Neural cell (in vitro differentiated cells): ENCODE measurements at regions not wholly inside any gene's neighbourhood (a gene's known extent, or its start where the extent isn't known, plus 50 kb on each side); places are given as distances from the start of the nearest gene placed in this dataset.
A peak's percentile ranks its signal among the peaks of the same experiment; 100 is the strongest.

ENCODE experiments used
- H2AFZ ChIP-seq: fragments of 200-600, 300-800 bp; sonication (generic), shearing (Covaris generic); 2 replicates; pipeline ENCODE4 v1.6.0; 2014; ENCODE audit warnings: low read depth, mild to moderate bottlenecking, antibody characterized with exemption, low read length, moderate library complexity
- H3F3A ChIP-seq: fragments of 200-600 bp; shearing (Covaris generic); 2 replicates; pipeline ENCODE4 v1.6.1; 2016; ENCODE audit warnings: mild to moderate bottlenecking, moderate library complexity, mixed read lengths, antibody characterized with exemption, low read length; ENCODE audit not compliant: insufficient read depth, poor library complexity, severe bottlenecking
- H3K27ac ChIP-seq: fragments of 200-600, 300-800 bp; sonication (generic), shearing (Covaris generic); 2 replicates; pipeline ENCODE4 v1.5.1; 2014; ENCODE audit warnings: mild to moderate bottlenecking, low read length, moderate library complexity
- H3K27me3 ChIP-seq: fragments of 300-800, 200-600 bp; sonication (generic), shearing (Covaris generic); 2 replicates; pipeline ENCODE4 v1.6.0; 2014; ENCODE audit warnings: mild to moderate bottlenecking, low read depth, low read length, moderate library complexity; ENCODE audit not compliant: insufficient read depth
- H3K36me3 ChIP-seq: fragments of 300-800, 200-600 bp; sonication (generic), shearing (Covaris generic); 2 replicates; pipeline ENCODE4 v1.5.1; 2014; ENCODE audit warnings: mild to moderate bottlenecking, antibody characterized with exemption, low read length, moderate library complexity; ENCODE audit not compliant: insufficient read depth
- H3K4me2 ChIP-seq: fragments of 300-800, 200-600 bp; sonication (generic), shearing (Covaris generic); 2 replicates; pipeline ENCODE4 v1.6.0; 2014; ENCODE audit warnings: mild to moderate bottlenecking, low read length
- H3K4me3 ChIP-seq: fragments of 300-800, 200-600 bp; sonication (generic), shearing (Covaris generic); 2 replicates; pipeline ENCODE4 v1.5.1; 2014; ENCODE audit warnings: mild to moderate bottlenecking, low read length, moderate library complexity
- H3K79me2 ChIP-seq: fragments of 200-600 bp; shearing (Covaris generic); replicated peaks from 2 replicates; pipeline ENCODE4 v1.6.0; 2014; ENCODE audit warnings: mild to moderate bottlenecking, low read length, moderate library complexity; ENCODE audit not compliant: insufficient read depth
- H3K9ac ChIP-seq: fragments of 300-800, 200-600 bp; sonication (generic), shearing (Covaris generic); 2 replicates; pipeline ENCODE4 v1.6.1; 2016; ENCODE audit warnings: mild to moderate bottlenecking, low read length, mixed read lengths
- H3K9me2 ChIP-seq: fragments of 200-600 bp; shearing (Covaris generic); 2 replicates; pipeline ENCODE4 v1.6.1; 2016; ENCODE audit warnings: mild to moderate bottlenecking, low read length, mixed read lengths; ENCODE audit not compliant: insufficient read depth
- H3K9me3 ChIP-seq: fragments of 200-600, 300-800 bp; sonication (generic), shearing (Covaris generic); 2 replicates; pipeline ENCODE4 v1.6.1; 2016; ENCODE audit warnings: mild to moderate bottlenecking, mixed run types, low read length, moderate library complexity, mixed read lengths
- H4K20me1 ChIP-seq: fragments of 200-600 bp; shearing (Covaris generic); 2 replicates; pipeline ENCODE4 v1.6.1; 2016; ENCODE audit warnings: mild to moderate bottlenecking, mixed run types; ENCODE audit not compliant: insufficient read depth
- EP300 ChIP-seq: fragments of 450-650 bp; conservative IDR thresholded peaks from 2 replicates; pipeline ENCODE4 v1.6.1; 2014; ENCODE audit warnings: antibody characterized with exemption, mild to moderate bottlenecking, moderate library complexity; ENCODE audit not compliant: poor library complexity, severe bottlenecking
- MXI1 ChIP-seq: fragments of 450-650 bp; conservative IDR thresholded peaks from 2 replicates; pipeline ENCODE4 v1.6.1; 2014; ENCODE audit warnings: antibody characterized with exemption, mild to moderate bottlenecking; ENCODE audit not compliant: poor library complexity, severe bottlenecking
- POLR2AphosphoS5 ChIP-seq: IDR thresholded peaks from 2 replicates; pipeline ENCODE4 v1.6.1; 2012
- SMC3 ChIP-seq: fragments of 450-650 bp; conservative IDR thresholded peaks from 2 replicates; pipeline ENCODE4 v1.6.1; 2014; ENCODE audit warnings: antibody characterized with exemption, mild to moderate bottlenecking, moderate library complexity; ENCODE audit not compliant: poor library complexity
- TF ChIP-seq, protein P1 (sequence below): fragments of 450-650 bp; IDR thresholded peaks from 2 replicates; pipeline ENCODE4 v1.5.1; 2014; ENCODE audit warnings: antibody characterized with exemption, mild to moderate bottlenecking, moderate library complexity; ENCODE audit not compliant: poor library complexity, severe bottlenecking
- TF ChIP-seq, protein P2 (sequence below): IDR thresholded peaks from 2 replicates; pipeline ENCODE4 v1.6.1; 2012; ENCODE audit warnings: borderline replicate concordance

DNA sequence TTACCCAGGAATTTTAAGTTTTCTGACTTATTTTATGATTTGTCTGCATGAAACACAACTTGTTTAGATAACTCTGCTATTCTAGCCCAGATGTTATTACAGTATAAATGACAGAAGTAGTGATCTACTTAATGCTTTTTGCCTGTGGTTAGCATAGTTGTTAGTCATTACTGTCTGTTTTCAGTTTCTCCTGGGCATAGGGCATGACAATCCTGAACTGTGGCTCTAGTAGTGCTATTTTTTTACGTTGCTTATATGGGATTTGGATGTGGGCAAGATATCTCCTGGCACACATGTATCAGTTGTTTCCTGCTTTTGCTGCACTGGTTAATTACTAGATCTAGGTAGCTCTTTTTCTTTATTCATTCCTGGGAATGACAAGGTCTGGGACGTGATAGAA is 1005.8 kb downstream of the PCDH18 start:
- Histone ChIP-seq H3K27ac (peak overlapping the region; percentile 14), H4K20me1 (no peaks in the 10 kb centered on the region), H2AFZ (no peak overlapping the region), H3K4me2 (no peak overlapping the region), H3K79me2 (no peaks in the 10 kb centered on the region), H3K4me3 (no peak overlapping the region), H3K9me3 (no peaks in the 10 kb centered on the region), H3K9me2 (no peaks in the 10 kb centered on the region), H3K27me3 (no peaks in the 10 kb centered on the region), H3K36me3 (no peaks in the 10 kb centered on the region), H3F3A (no peaks in the 10 kb centered on the region), H3K9ac (no peak overlapping the region)
- TF ChIP-seq EP300 (peak; percentile 39), POLR2AphosphoS5 (peak; percentile 10), SMC3 (no peak)
- TF ChIP-seq, protein P1, sequence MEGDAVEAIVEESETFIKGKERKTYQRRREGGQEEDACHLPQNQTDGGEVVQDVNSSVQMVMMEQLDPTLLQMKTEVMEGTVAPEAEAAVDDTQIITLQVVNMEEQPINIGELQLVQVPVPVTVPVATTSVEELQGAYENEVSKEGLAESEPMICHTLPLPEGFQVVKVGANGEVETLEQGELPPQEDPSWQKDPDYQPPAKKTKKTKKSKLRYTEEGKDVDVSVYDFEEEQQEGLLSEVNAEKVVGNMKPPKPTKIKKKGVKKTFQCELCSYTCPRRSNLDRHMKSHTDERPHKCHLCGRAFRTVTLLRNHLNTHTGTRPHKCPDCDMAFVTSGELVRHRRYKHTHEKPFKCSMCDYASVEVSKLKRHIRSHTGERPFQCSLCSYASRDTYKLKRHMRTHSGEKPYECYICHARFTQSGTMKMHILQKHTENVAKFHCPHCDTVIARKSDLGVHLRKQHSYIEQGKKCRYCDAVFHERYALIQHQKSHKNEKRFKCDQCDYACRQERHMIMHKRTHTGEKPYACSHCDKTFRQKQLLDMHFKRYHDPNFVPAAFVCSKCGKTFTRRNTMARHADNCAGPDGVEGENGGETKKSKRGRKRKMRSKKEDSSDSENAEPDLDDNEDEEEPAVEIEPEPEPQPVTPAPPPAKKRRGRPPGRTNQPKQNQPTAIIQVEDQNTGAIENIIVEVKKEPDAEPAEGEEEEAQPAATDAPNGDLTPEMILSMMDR: no peak
- TF ChIP-seq, protein P2, sequence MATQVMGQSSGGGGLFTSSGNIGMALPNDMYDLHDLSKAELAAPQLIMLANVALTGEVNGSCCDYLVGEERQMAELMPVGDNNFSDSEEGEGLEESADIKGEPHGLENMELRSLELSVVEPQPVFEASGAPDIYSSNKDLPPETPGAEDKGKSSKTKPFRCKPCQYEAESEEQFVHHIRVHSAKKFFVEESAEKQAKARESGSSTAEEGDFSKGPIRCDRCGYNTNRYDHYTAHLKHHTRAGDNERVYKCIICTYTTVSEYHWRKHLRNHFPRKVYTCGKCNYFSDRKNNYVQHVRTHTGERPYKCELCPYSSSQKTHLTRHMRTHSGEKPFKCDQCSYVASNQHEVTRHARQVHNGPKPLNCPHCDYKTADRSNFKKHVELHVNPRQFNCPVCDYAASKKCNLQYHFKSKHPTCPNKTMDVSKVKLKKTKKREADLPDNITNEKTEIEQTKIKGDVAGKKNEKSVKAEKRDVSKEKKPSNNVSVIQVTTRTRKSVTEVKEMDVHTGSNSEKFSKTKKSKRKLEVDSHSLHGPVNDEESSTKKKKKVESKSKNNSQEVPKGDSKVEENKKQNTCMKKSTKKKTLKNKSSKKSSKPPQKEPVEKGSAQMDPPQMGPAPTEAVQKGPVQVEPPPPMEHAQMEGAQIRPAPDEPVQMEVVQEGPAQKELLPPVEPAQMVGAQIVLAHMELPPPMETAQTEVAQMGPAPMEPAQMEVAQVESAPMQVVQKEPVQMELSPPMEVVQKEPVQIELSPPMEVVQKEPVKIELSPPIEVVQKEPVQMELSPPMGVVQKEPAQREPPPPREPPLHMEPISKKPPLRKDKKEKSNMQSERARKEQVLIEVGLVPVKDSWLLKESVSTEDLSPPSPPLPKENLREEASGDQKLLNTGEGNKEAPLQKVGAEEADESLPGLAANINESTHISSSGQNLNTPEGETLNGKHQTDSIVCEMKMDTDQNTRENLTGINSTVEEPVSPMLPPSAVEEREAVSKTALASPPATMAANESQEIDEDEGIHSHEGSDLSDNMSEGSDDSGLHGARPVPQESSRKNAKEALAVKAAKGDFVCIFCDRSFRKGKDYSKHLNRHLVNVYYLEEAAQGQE: peak; percentile 11

DNA sequence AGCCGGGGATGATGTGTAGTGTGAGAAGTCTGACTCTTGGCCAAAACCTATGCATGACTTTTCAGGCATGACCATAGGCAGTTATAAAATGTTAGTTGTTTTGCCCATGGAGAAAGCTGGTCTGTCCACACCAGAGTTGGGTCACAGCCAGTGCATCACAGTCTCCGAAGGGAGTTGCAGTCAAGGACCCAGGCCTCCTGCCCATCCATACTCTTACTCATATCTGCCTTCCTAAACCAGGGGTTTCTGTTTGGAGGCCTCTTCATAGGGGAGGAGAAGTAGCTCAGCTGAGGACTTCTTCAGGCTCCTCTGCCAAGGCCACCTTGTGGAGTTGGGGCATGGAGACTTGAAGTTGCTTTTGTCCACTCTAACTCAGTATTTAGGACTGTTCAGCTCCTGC is 1008.3 kb downstream of the PCDH18 start:
- H3K27me3 ChIP-seq: no peaks in the 10 kb centered on the region
- no peaks in the 10 kb centered on the region for H3K9me3 ChIP-seq
- H3K9ac ChIP-seq: no peak overlapping the region
- no peak overlapping the region for H3K27ac ChIP-seq
- H4K20me1 ChIP-seq: no peaks in the 10 kb centered on the region
- H2AFZ ChIP-seq: no peak overlapping the region
- H3K4me3 ChIP-seq: no peak overlapping the region
- TF ChIP-seq POLR2AphosphoS5: no peak
- no peak for TF ChIP-seq SMC3
- TF ChIP-seq, protein P1: no peak
- TF ChIP-seq MXI1: no peak
- H3F3A ChIP-seq: no peaks in the 10 kb centered on the region
- no peaks in the 10 kb centered on the region for H3K79me2 ChIP-seq
- no peaks in the 10 kb centered on the region for H3K36me3 ChIP-seq
- no peaks in the 10 kb centered on the region for H3K9me2 ChIP-seq
- H3K4me2 ChIP-seq: no peak overlapping the region

DNA sequence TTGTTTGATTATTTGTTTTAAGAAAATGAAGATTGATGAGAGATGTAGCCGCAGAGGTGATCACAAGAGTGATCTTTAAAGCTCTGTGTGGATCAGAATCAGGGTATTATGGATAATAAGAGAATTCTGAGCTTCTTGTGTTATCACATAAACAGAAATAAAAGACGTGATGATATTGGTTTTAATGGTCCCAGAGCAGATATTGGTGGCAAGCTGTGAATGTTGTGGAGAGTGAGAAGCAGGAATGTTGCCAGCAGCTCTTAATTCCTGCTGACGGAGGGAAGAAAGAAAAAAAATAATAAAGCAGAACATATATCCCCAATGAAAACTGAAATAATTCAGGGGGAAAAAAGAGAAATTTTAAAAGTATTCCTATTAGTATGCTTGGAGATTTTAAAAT is 1015.9 kb downstream of the PCDH18 start:
- no peaks in the 10 kb centered on the region for H3K9me2 ChIP-seq
- H3K9ac ChIP-seq: no peak overlapping the region
- TF ChIP-seq MXI1: no peak
- H3K36me3 ChIP-seq: no peaks in the 10 kb centered on the region
- H3K9me3 ChIP-seq: no peaks in the 10 kb centered on the region
- H3K79me2 ChIP-seq: no peaks in the 10 kb centered on the region
- no peaks in the 10 kb centered on the region for H4K20me1 ChIP-seq
- no peaks in the 10 kb centered on the region for H3F3A ChIP-seq
- no peak overlapping the region for H2AFZ ChIP-seq
- no peak overlapping the region for H3K4me3 ChIP-seq
- no peaks in the 10 kb centered on the region for H3K27me3 ChIP-seq
- H3K27ac ChIP-seq: no peak overlapping the region
- no peak overlapping the region for H3K4me2 ChIP-seq
